Right atrium auricular region (tissue), 2 donors: ENCODE measurements at regions not wholly inside any gene's neighbourhood (a gene's known extent, or its start where the extent isn't known, plus 50 kb on each side); places are given as distances from the start of the nearest gene placed in this dataset.

Experiments used
- DNase-seq: peaks from one replicate; pipeline ENCODE4 v3.0.0-alpha.2; 2019; ENCODE audit warnings: low spot score
- H3K27ac ChIP-seq, 2 donors: fragments of 200-600 bp; sonication (generic); 1 replicate in 1 of 2; 2 replicates in 1 of 2; pipeline ENCODE4 v1.5.1; 2016 to 2019
- H3K27me3 ChIP-seq, 2 donors: fragments of 200-600 bp; sonication (generic); one replicate each; pipeline versions ENCODE4 v1.5.1 to v1.6.0; 2017 to 2019
- H3K36me3 ChIP-seq: fragments of 200-600 bp; sonication (generic); one replicate; pipeline ENCODE4 v1.5.1; 2016
- H3K4me1 ChIP-seq, 2 donors: fragments of 200-600 bp; sonication (generic); one replicate each; pipeline versions ENCODE4 v1.5.1 to v1.6.0; 2017 to 2019
- H3K4me3 ChIP-seq, 2 donors: fragments of 200-600 bp; sonication (generic); 1 replicate in 1 of 2; 2 replicates in 1 of 2; pipeline ENCODE4 v1.5.1; 2017 to 2019; ENCODE audit warnings: mild to moderate bottlenecking in 1 of 2, moderate library complexity in 1 of 2
- H3K9me3 ChIP-seq, 2 donors: fragments of 200-600 bp; sonication (generic); one replicate each; pipeline ENCODE4 v1.5.1; 2019
- TF ChIP-seq, protein P1 (sequence below), 2 donors: fragments of 200-600 bp; sonication (generic); IDR thresholded peaks; one replicate each; pipeline ENCODE4 v1.5.1; 2019; ENCODE audit warnings: antibody characterized with exemption in 2 of 2

DNA sequence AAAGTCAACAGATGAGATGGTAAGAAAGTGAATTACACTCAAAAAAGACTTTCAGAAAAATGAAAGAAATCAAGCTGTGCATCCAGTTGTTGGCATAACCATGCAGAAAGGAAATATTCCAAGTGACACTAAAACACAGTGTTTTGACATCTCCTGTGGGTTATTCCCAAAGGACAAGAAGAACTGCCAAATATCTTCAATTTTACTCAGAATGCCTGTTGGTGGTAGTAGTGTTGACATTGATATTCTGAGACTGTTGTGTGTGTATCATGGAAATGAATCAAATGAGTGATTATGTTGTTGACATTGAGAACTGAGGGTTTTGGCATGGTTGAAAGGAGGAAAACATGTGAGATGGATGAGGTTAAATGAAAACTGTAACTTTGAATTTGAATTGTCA is 196.9 kb downstream of the SH2D4B start:
- no peak for DNase-seq
- no peaks in the 10 kb centered on the region for H3K9me3 ChIP-seq
- TF ChIP-seq, protein P1, sequence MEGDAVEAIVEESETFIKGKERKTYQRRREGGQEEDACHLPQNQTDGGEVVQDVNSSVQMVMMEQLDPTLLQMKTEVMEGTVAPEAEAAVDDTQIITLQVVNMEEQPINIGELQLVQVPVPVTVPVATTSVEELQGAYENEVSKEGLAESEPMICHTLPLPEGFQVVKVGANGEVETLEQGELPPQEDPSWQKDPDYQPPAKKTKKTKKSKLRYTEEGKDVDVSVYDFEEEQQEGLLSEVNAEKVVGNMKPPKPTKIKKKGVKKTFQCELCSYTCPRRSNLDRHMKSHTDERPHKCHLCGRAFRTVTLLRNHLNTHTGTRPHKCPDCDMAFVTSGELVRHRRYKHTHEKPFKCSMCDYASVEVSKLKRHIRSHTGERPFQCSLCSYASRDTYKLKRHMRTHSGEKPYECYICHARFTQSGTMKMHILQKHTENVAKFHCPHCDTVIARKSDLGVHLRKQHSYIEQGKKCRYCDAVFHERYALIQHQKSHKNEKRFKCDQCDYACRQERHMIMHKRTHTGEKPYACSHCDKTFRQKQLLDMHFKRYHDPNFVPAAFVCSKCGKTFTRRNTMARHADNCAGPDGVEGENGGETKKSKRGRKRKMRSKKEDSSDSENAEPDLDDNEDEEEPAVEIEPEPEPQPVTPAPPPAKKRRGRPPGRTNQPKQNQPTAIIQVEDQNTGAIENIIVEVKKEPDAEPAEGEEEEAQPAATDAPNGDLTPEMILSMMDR (IDR thresholded peaks at IDR 0.05), result no peak
- no peak overlapping the region for H3K4me3 ChIP-seq
- no peak overlapping the region for H3K27ac ChIP-seq
- H3K36me3 ChIP-seq, result no peaks in the 10 kb centered on the region
- no peaks in the 10 kb centered on the region for H3K4me1 ChIP-seq
- H3K27me3 ChIP-seq, result no peaks in the 10 kb centered on the region

DNA sequence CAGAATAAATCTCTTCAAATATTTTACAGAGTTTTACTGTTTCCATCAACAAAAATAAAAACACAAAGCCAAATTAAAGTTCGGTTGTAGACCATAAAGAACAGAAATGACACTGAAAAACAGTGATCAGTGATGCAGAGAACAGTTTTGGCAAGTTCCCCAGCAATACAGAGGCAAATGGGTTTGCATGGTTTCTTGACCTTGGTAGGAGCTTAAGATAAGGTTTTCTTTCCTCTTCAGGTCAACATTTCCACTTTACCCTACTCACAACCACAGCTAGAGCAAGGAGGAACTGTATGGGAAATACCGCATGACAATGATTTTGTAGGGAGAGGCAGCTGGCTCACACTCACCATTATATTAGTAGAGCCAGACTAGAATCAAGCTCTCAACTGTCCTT is 199.5 kb downstream of the SH2D4B start:
- Histone ChIP-seq H3K36me3 (no peaks in the 10 kb centered on the region), H3K9me3 (no peaks in the 10 kb centered on the region), H3K27ac (no peak overlapping the region), H3K4me1 (no peaks in the 10 kb centered on the region), H3K4me3 (no peak overlapping the region), H3K27me3 (no peaks in the 10 kb centered on the region)
- DNase-seq, result no peak
- TF ChIP-seq, protein P1 (IDR thresholded peaks at IDR 0.05), result no peak

DNA sequence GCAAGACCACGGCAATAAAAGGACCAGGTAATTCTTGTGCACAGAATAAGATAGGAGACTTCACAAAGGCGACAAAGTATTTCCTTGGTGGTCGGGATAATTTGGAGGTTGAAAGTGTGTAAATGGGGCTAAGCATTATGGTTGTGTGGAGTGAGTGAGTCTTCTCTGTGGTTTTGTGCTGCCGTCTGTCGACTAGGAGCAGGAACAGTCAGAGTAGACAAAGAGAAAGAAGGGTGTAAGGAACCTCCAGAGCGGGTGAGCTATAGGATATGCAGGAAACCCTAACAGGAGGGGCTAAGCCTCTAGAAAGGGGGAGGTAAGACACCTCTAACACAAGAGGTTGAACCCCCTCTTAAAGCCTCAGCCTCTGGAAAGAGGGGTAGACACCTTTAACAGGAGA is 201.6 kb downstream of the SH2D4B start:
- TF ChIP-seq, protein P1 (IDR thresholded peaks at IDR 0.05), result no peak
- Histone ChIP-seq H3K4me3 (no peak overlapping the region), H3K4me1 (no peaks in the 10 kb centered on the region), H3K9me3 (no peaks in the 10 kb centered on the region), H3K27me3 (no peaks in the 10 kb centered on the region), H3K36me3 (no peaks in the 10 kb centered on the region), H3K27ac (no peak overlapping the region)
- DNase-seq, result peak; percentile 18

DNA sequence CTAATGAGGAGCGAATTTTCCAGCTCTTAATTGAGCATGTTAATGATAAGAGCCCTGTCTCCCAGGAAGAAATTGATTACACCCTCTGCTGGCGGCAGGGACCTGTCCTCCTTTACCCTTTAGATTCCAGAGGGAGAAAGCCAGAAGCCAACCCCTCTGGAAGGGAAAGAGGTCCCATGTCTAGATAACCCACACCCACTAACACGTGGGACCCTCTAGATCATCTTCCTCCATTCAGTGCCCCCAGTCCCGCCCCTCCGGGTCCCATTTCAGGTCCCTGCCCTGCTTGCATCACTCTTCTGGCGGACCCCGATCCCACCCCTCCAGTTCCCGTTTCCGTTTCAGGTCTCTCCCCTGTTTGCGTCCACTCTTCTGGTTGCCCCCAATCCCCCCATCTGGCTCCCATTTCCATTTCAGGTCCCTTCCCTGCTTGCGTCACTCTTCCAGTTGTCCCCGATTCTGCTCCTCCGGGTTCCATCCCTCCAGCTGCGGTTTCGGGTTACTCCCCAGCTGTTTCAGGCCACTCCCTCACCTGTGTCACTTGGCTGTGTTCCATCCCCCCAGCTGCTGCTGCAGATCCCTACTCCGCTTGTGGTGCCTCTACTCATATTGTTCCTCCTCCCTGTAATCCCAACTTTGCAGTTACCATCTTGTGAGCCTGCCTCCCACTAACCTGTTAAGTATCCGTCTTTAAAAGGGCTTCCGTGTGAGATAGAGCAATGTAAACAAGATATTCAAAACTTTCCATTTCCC is 202.4 kb downstream of the SH2D4B start:
- Histone ChIP-seq H3K4me1 (no peaks in the 10 kb centered on the region), H3K9me3 (no peaks in the 10 kb centered on the region), H3K27me3 (no peaks in the 10 kb centered on the region), H3K36me3 (no peaks in the 10 kb centered on the region), H3K4me3 (no peak overlapping the region), H3K27ac (no peak overlapping the region)
- TF ChIP-seq, protein P1 (IDR thresholded peaks at IDR 0.05), result no peak
- peak; percentile 32 for DNase-seq

DNA sequence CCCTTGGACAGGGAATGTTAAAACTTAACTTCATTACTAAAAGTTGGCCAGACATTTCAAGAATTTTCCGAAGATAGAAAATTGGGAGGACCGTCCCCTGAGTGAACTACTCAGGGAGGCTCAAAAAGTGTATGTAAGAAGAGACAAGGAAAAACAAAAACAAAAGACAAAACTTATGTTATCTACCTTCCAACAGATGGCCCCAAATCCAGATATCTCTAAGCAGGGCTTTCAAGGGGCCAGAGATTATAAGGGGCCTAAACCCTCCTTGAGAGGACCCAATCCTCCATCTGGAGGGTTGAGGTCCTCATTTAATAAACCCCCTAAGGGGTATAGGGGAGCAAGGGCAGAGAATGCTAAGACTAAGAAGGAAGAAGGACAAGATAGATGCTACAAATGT is 203.6 kb downstream of the SH2D4B start:
- TF ChIP-seq, protein P1 (IDR thresholded peaks at IDR 0.05), result no peak
- Histone ChIP-seq H3K36me3 (no peaks in the 10 kb centered on the region), H3K27me3 (no peaks in the 10 kb centered on the region), H3K4me1 (no peaks in the 10 kb centered on the region), H3K9me3 (no peaks in the 10 kb centered on the region), H3K4me3 (no peak overlapping the region), H3K27ac (no peak overlapping the region)
- DNase-seq, result no peak

DNA sequence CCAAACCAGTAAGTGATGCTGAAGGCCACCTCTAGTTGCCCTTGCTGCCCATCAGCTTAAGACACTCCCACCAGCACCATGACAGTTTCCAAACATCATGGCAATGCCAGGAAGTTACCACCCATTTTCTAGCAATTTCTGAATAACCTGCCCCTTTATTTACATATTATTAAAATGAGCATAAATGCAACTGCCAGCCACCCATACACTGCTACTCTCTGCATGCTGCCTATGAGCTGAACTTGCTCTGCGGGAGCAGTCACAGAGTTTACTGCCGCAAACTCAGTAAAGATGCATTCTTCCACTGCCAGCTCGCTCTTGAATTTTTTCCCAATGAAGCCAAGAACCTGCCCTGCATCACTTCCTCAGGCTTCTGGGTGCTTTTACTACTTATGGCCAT is 212.6 kb downstream of the SH2D4B start:
- DNase-seq, result no peak

More for the DNA sequence above, 212.6 kb downstream of the SH2D4B start:
- no peaks in the 10 kb centered on the region for H3K9me3 ChIP-seq
- no peaks in the 10 kb centered on the region for H3K27me3 ChIP-seq
- TF ChIP-seq, protein P1 (IDR thresholded peaks at IDR 0.05), result no peak
- H3K4me1 ChIP-seq, result no peaks in the 10 kb centered on the region
- no peaks in the 10 kb centered on the region for H3K36me3 ChIP-seq
- no peak overlapping the region for H3K4me3 ChIP-seq
- no peak overlapping the region for H3K27ac ChIP-seq
